ENCODE measurements at regions not wholly inside any gene's neighbourhood (a gene's known extent, or its start where the extent isn't known, plus 50 kb on each side); places are given as distances from the start of the nearest gene placed in this dataset.

DNA sequence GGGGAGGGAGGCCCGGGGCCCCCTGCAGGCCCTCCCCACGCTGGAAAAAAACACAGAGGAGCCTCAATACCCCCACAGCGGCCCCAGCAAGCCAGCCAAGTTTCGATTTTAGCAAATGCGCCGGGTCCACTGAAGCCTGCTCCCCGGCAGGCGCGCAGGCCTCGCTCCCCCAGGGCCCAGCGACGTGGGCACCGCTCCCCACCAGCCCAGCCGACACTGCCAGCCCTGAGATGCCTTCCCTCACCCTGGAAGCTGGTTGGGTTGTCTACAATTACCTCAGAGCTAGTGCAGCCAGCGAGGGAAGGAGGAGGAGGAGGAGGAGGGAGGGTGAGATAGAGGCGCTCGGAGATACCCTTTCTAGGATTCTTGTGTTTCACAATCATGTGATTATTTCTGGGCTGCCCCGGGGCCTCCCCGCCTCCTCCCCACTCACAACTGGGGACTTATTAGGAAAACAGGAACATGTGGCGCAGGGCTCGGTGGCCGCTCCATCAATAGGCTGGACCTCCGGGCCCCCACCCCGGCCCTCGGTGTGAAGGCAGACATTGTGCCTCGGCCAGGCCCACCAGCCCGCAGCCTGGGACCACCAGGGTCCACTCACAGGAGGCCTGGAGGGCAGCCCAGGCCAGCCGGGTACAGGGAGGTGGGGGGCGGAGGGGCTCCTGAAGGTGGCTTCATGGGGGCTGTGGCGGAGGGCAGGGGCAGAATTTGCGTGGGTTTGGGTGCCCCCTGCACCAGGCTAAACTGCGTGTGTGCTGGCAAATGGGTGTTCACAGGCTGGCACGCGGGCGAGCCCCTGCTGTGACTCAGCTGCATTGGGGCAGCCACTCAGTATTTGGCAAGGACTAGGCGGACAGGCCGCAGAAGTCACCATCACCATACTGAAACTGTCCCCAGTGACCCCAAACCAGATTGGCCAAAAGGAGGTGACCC lies 109.9 kb downstream of the NCOR2 start:
- peak; percentile 45 to 69 for DNase-seq (ENCODE audit: low read depth in 2 of 2)
- TF ChIP-seq, protein P1, sequence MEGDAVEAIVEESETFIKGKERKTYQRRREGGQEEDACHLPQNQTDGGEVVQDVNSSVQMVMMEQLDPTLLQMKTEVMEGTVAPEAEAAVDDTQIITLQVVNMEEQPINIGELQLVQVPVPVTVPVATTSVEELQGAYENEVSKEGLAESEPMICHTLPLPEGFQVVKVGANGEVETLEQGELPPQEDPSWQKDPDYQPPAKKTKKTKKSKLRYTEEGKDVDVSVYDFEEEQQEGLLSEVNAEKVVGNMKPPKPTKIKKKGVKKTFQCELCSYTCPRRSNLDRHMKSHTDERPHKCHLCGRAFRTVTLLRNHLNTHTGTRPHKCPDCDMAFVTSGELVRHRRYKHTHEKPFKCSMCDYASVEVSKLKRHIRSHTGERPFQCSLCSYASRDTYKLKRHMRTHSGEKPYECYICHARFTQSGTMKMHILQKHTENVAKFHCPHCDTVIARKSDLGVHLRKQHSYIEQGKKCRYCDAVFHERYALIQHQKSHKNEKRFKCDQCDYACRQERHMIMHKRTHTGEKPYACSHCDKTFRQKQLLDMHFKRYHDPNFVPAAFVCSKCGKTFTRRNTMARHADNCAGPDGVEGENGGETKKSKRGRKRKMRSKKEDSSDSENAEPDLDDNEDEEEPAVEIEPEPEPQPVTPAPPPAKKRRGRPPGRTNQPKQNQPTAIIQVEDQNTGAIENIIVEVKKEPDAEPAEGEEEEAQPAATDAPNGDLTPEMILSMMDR (IDR thresholded peaks at IDR 0.05; ENCODE audit: low read depth, low read length): no peak
- peak overlapping the region in 1 of 2 donors; percentile 7 for H3K4me3 ChIP-seq (replicated peaks in 1 of 2; ENCODE audit: low read depth in 2 of 2, low read length in 2 of 2)

DNA sequence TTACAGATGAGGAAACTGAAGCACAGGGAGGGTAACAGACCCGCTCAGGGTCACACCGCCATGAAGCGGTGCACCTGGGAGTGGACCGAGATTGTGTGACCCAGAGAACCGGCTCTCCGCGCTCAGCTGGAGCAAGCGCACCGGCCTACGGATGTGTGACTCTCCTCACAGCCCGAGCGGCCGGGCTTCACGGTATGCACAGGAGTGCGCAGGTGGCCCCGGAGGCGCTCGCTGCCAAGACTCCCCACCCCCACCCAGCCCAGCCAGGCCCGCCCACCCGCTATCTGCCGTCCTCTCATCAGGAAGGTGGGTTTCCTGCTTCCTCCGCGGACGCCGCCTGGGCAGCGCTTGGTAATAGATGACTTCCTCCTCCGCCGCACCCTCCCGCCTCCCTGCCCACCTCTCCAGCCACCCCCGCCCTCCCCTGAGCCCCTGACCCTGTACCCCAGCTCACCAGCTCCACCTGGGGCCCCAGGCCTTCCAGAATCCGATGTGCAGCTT lies 110.7 kb downstream of the NCOR2 start:
- no peak for DNase-seq (ENCODE audit: low read depth in 2 of 2)
- H3K4me3 ChIP-seq (replicated peaks in 1 of 2; ENCODE audit: low read depth in 2 of 2, low read length in 2 of 2): no peak overlapping the region
- TF ChIP-seq, protein P1 (IDR thresholded peaks at IDR 0.05; ENCODE audit: low read depth, low read length): no peak

- TF ChIP-seq, protein P1 (IDR thresholded peaks at IDR 0.05; ENCODE audit: low read depth, low read length): no peak
- DNase-seq (ENCODE audit: low read depth in 2 of 2): no peak
- H3K4me3 ChIP-seq (replicated peaks in 1 of 2; ENCODE audit: low read depth in 2 of 2, low read length in 2 of 2): no peak overlapping the region
Observed at GRCh38 chr12:124456133-124456651, 111.2 kb downstream of the NCOR2 start.

- TF ChIP-seq, protein P1 (IDR thresholded peaks at IDR 0.05; ENCODE audit: low read depth, low read length): no peak
- H3K4me3 ChIP-seq (replicated peaks in 1 of 2; ENCODE audit: low read depth in 2 of 2, low read length in 2 of 2): no peak overlapping the region
- no peak for DNase-seq (ENCODE audit: low read depth in 2 of 2)
Observed at GRCh38 chr12:124455336-124455735, 112.1 kb downstream of the NCOR2 start.

DNA sequence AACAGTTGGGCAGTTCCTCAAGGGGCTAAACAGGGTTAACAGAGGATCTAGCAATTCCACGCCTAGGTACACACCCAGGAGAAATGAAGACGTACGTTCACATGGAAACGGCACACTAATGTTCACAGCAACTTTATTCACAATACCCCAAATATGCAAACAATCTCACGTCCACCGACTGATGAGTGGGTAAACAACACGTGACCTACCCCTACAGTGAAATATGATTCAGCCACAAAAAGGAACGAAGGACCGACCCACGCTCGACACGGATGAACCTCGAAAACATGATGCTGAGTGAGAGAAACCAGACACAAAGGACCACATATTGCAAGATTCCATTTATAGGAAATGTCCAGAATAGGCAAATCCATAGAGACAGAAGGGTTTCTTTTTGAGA lies 112.7 kb downstream of the NCOR2 start:
- TF ChIP-seq, protein P1 (IDR thresholded peaks at IDR 0.05; ENCODE audit: low read depth, low read length): no peak
- no peak overlapping the region for H3K4me3 ChIP-seq (replicated peaks in 1 of 2; ENCODE audit: low read depth in 2 of 2, low read length in 2 of 2)
- DNase-seq (ENCODE audit: low read depth in 2 of 2): peak; percentile 40 to 81

DNA sequence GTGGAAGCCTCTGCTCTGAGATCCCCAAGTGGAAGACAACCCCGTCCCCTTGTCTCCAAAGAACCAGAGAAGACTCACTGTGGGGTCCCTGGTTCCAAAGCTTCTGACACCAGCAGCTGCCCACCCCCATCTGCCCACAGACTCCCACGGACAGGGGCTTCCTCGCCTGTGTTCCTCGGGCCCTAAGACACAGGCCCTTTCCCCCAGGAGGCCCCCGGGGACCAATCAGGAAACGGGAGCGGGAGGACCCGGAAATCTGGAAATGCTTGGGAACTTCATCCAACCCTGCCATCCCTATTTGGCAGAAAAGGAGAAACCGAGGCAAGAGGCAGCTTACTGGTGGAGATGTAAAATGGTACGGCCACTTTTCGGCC lies 113.1 kb downstream of the NCOR2 start:
- TF ChIP-seq, protein P1 (IDR thresholded peaks at IDR 0.05; ENCODE audit: low read depth, low read length): no peak
- no peak overlapping the region for H3K4me3 ChIP-seq (replicated peaks in 1 of 2; ENCODE audit: low read depth in 2 of 2, low read length in 2 of 2)
- no peak for DNase-seq (ENCODE audit: low read depth in 2 of 2)
